Neural cell (in vitro differentiated cells): ENCODE measurements at regions not wholly inside any gene's neighbourhood (a gene's known extent, or its start where the extent isn't known, plus 50 kb on each side); places are given as distances from the start of the nearest gene placed in this dataset.

Experiments
- H2AFZ ChIP-seq: fragments of 200-600, 300-800 bp; sonication (generic), shearing (Covaris generic); 2 replicates; pipeline ENCODE4 v1.6.0; 2014; ENCODE audit warnings: low read depth, mild to moderate bottlenecking, antibody characterized with exemption, low read length, moderate library complexity
- H3F3A ChIP-seq: fragments of 200-600 bp; shearing (Covaris generic); 2 replicates; pipeline ENCODE4 v1.6.1; 2016; ENCODE audit warnings: mild to moderate bottlenecking, moderate library complexity, mixed read lengths, antibody characterized with exemption, low read length; ENCODE audit not compliant: insufficient read depth, poor library complexity, severe bottlenecking
- H3K27ac ChIP-seq: fragments of 200-600, 300-800 bp; sonication (generic), shearing (Covaris generic); 2 replicates; pipeline ENCODE4 v1.5.1; 2014; ENCODE audit warnings: mild to moderate bottlenecking, low read length, moderate library complexity
- H3K27me3 ChIP-seq: fragments of 300-800, 200-600 bp; sonication (generic), shearing (Covaris generic); 2 replicates; pipeline ENCODE4 v1.6.0; 2014; ENCODE audit warnings: mild to moderate bottlenecking, low read depth, low read length, moderate library complexity; ENCODE audit not compliant: insufficient read depth
- H3K36me3 ChIP-seq: fragments of 300-800, 200-600 bp; sonication (generic), shearing (Covaris generic); 2 replicates; pipeline ENCODE4 v1.5.1; 2014; ENCODE audit warnings: mild to moderate bottlenecking, antibody characterized with exemption, low read length, moderate library complexity; ENCODE audit not compliant: insufficient read depth
- H3K4me2 ChIP-seq: fragments of 300-800, 200-600 bp; sonication (generic), shearing (Covaris generic); 2 replicates; pipeline ENCODE4 v1.6.0; 2014; ENCODE audit warnings: mild to moderate bottlenecking, low read length
- H3K4me3 ChIP-seq: fragments of 300-800, 200-600 bp; sonication (generic), shearing (Covaris generic); 2 replicates; pipeline ENCODE4 v1.5.1; 2014; ENCODE audit warnings: mild to moderate bottlenecking, low read length, moderate library complexity
- H3K79me2 ChIP-seq: fragments of 200-600 bp; shearing (Covaris generic); replicated peaks from 2 replicates; pipeline ENCODE4 v1.6.0; 2014; ENCODE audit warnings: mild to moderate bottlenecking, low read length, moderate library complexity; ENCODE audit not compliant: insufficient read depth
- H3K9ac ChIP-seq: fragments of 300-800, 200-600 bp; sonication (generic), shearing (Covaris generic); 2 replicates; pipeline ENCODE4 v1.6.1; 2016; ENCODE audit warnings: mild to moderate bottlenecking, low read length, mixed read lengths
- H3K9me2 ChIP-seq: fragments of 200-600 bp; shearing (Covaris generic); 2 replicates; pipeline ENCODE4 v1.6.1; 2016; ENCODE audit warnings: mild to moderate bottlenecking, low read length, mixed read lengths; ENCODE audit not compliant: insufficient read depth
- H3K9me3 ChIP-seq: fragments of 200-600, 300-800 bp; sonication (generic), shearing (Covaris generic); 2 replicates; pipeline ENCODE4 v1.6.1; 2016; ENCODE audit warnings: mild to moderate bottlenecking, mixed run types, low read length, moderate library complexity, mixed read lengths
- H4K20me1 ChIP-seq: fragments of 200-600 bp; shearing (Covaris generic); 2 replicates; pipeline ENCODE4 v1.6.1; 2016; ENCODE audit warnings: mild to moderate bottlenecking, mixed run types; ENCODE audit not compliant: insufficient read depth
- EP300 ChIP-seq: fragments of 450-650 bp; conservative IDR thresholded peaks from 2 replicates; pipeline ENCODE4 v1.6.1; 2014; ENCODE audit warnings: antibody characterized with exemption, mild to moderate bottlenecking, moderate library complexity; ENCODE audit not compliant: poor library complexity, severe bottlenecking
- EZH2 ChIP-seq: fragments of 200-600, 300-800 bp; shearing (Covaris generic), sonication (generic); IDR thresholded peaks from 2 replicates; pipeline ENCODE4 v1.6.1; 2014; ENCODE audit warnings: antibody characterized with exemption, low read length, borderline replicate concordance, mild to moderate bottlenecking; ENCODE audit not compliant: insufficient read depth, poor library complexity, severe bottlenecking
- MXI1 ChIP-seq: fragments of 450-650 bp; conservative IDR thresholded peaks from 2 replicates; pipeline ENCODE4 v1.6.1; 2014; ENCODE audit warnings: antibody characterized with exemption, mild to moderate bottlenecking; ENCODE audit not compliant: poor library complexity, severe bottlenecking
- POLR2AphosphoS5 ChIP-seq: IDR thresholded peaks from 2 replicates; pipeline ENCODE4 v1.6.1; 2012
- RAD21 ChIP-seq: fragments of 450-650 bp; conservative IDR thresholded peaks from 2 replicates; pipeline ENCODE4 v1.6.1; 2014; ENCODE audit warnings: antibody characterized with exemption, mild to moderate bottlenecking, moderate library complexity
- SMC3 ChIP-seq: fragments of 450-650 bp; conservative IDR thresholded peaks from 2 replicates; pipeline ENCODE4 v1.6.1; 2014; ENCODE audit warnings: antibody characterized with exemption, mild to moderate bottlenecking, moderate library complexity; ENCODE audit not compliant: poor library complexity
- TAF1 ChIP-seq: IDR thresholded peaks from 2 replicates; pipeline ENCODE4 v1.6.1; 2012; ENCODE audit warnings: low read depth
- TF ChIP-seq, protein P1 (sequence below): fragments of 450-650 bp; IDR thresholded peaks from 2 replicates; pipeline ENCODE4 v1.5.1; 2014; ENCODE audit warnings: antibody characterized with exemption, mild to moderate bottlenecking, moderate library complexity; ENCODE audit not compliant: poor library complexity, severe bottlenecking
- TF ChIP-seq, protein P2 (sequence below): IDR thresholded peaks from 2 replicates; pipeline ENCODE4 v1.6.1; 2012; ENCODE audit warnings: borderline replicate concordance

DNA sequence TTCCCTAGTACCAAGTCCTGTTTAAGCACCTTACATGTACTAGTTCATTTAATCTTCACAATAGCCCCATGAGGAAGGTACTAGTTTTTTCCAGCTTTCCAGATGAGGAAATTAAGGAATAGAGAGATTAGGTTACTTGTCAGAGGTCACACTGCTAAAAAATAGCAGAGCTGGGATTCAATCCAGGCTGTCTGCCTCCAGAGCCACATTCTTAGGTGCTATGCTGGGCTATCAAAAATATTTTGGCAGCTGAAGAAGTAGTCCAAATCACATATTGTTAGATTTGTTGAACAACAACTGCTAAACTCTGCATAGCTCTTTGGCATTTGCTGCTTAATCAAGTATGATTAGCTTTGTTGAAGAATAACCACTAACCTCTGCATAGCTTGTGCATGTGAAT lies 591.5 kb upstream of the KLF4 start:
- Histone ChIP-seq H3K27me3 (no peaks in the 10 kb centered on the region), H3K9me3 (no peaks in the 10 kb centered on the region), H3K36me3 (no peaks in the 10 kb centered on the region), H4K20me1 (no peaks in the 10 kb centered on the region), H2AFZ (no peak overlapping the region), H3K27ac (no peak overlapping the region), H3K4me3 (no peak overlapping the region), H3K9me2 (no peaks in the 10 kb centered on the region), H3K9ac (no peak overlapping the region), H3F3A (no peaks in the 10 kb centered on the region), H3K79me2 (no peaks in the 10 kb centered on the region), H3K4me2 (no peak overlapping the region)
- TF ChIP-seq, protein P1, sequence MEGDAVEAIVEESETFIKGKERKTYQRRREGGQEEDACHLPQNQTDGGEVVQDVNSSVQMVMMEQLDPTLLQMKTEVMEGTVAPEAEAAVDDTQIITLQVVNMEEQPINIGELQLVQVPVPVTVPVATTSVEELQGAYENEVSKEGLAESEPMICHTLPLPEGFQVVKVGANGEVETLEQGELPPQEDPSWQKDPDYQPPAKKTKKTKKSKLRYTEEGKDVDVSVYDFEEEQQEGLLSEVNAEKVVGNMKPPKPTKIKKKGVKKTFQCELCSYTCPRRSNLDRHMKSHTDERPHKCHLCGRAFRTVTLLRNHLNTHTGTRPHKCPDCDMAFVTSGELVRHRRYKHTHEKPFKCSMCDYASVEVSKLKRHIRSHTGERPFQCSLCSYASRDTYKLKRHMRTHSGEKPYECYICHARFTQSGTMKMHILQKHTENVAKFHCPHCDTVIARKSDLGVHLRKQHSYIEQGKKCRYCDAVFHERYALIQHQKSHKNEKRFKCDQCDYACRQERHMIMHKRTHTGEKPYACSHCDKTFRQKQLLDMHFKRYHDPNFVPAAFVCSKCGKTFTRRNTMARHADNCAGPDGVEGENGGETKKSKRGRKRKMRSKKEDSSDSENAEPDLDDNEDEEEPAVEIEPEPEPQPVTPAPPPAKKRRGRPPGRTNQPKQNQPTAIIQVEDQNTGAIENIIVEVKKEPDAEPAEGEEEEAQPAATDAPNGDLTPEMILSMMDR = no peak
- TF ChIP-seq RAD21 (no peak), POLR2AphosphoS5 (no peak), TAF1 (no peak), EZH2 (no peak), SMC3 (no peak), EP300 (no peak), MXI1 (no peak)
- TF ChIP-seq, protein P2, sequence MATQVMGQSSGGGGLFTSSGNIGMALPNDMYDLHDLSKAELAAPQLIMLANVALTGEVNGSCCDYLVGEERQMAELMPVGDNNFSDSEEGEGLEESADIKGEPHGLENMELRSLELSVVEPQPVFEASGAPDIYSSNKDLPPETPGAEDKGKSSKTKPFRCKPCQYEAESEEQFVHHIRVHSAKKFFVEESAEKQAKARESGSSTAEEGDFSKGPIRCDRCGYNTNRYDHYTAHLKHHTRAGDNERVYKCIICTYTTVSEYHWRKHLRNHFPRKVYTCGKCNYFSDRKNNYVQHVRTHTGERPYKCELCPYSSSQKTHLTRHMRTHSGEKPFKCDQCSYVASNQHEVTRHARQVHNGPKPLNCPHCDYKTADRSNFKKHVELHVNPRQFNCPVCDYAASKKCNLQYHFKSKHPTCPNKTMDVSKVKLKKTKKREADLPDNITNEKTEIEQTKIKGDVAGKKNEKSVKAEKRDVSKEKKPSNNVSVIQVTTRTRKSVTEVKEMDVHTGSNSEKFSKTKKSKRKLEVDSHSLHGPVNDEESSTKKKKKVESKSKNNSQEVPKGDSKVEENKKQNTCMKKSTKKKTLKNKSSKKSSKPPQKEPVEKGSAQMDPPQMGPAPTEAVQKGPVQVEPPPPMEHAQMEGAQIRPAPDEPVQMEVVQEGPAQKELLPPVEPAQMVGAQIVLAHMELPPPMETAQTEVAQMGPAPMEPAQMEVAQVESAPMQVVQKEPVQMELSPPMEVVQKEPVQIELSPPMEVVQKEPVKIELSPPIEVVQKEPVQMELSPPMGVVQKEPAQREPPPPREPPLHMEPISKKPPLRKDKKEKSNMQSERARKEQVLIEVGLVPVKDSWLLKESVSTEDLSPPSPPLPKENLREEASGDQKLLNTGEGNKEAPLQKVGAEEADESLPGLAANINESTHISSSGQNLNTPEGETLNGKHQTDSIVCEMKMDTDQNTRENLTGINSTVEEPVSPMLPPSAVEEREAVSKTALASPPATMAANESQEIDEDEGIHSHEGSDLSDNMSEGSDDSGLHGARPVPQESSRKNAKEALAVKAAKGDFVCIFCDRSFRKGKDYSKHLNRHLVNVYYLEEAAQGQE = no peak

DNA sequence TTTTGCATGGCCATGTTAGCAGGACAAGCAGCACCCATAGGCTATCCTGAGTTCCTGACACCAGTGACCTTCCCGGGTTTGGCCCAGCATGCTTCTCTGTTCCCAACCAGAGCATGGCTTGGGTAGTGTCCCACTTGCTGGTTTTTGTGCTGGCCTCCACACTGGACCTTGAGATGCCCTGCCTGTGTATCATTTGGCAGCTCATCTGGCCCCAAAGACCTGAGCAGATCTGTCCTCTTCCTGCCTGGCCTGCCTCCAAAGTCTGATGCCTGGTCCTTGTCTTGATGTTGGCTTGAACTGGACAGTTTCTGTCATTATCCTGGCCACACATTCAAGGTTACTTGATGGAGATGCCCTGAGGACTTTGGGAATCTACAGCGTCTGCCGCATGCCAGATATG lies 590.7 kb upstream of the KLF4 start:
- Histone ChIP-seq H2AFZ (no peak overlapping the region), H3F3A (no peaks in the 10 kb centered on the region), H3K79me2 (no peaks in the 10 kb centered on the region), H3K9ac (no peak overlapping the region), H3K36me3 (no peaks in the 10 kb centered on the region), H3K4me3 (no peak overlapping the region), H3K4me2 (no peak overlapping the region), H4K20me1 (no peaks in the 10 kb centered on the region), H3K27me3 (no peaks in the 10 kb centered on the region), H3K9me3 (no peaks in the 10 kb centered on the region), H3K27ac (no peak overlapping the region), H3K9me2 (no peaks in the 10 kb centered on the region)
- TF ChIP-seq MXI1 (no peak), EP300 (no peak), POLR2AphosphoS5 (no peak), TAF1 (no peak), SMC3 (no peak), EZH2 (no peak), RAD21 (no peak)
- TF ChIP-seq, protein P2 = no peak
- TF ChIP-seq, protein P1 = no peak
